NCI-H345 treated with DMSO at 0.1 percent for 48 hours (cell line): ENCODE measurements at regions not wholly inside any gene's neighbourhood (a gene's known extent, or its start where the extent isn't known, plus 50 kb on each side); places are given as distances from the start of the nearest gene placed in this dataset.

Experiments used
- DNase-seq: peaks from one replicate; lab custom pipeline; 2025; ENCODE audit not compliant: unreplicated experiment; lab: John Stamatoyannopoulos, UW

DNA sequence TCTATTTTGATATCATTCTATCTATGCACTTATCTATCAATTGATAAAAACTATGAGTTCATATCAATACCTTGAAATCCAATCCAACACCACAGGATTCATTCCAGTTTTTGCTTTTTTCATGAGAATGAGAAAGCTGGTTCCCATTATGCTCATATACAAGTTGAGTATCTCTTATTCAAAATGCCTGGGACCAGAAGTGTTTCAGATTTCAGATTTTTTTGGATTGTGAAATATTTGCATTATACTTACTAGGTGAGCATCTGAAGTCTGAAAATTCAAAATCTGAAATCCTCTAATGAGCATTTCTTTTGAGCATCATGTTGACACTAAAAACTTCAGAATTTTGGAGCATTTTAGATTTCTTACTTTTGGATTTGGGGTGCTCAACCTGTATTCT, 67.8 kb upstream of the DCBLD2 start:
- no peak for DNase-seq

GRCh38 chr3:98968824-98969223, 67.3 kb upstream of the DCBLD2 start:
- DNase-seq, result no peak

GRCh38 chr3:98968347-98968746, 66.9 kb upstream of the DCBLD2 start:
- DNase-seq, result no peak

DNA sequence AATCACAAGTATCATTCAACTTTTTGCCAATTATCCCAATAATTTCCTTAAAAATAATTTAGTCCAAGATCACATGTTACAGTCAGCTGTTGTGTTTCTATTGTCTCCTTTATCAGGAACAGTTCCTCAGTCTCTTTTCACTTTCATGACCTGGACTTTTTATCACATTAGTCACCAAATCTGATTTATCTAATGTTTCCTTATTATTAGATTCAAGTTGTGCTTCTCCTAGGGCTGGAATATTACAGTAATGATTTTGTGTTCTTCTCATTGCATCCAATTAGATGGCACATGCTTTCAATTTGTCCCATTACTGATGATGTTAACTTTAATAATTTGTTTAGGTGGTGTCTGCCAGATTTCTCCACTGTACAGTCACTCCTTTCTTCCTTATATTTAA, 66.3 kb upstream of the DCBLD2 start:
- no peak for DNase-seq

- DNase-seq, result no peak
Observed at GRCh38 chr3:98966862-98967546, 65.5 kb upstream of the DCBLD2 start.

GRCh38 chr3:98966434-98966833, 64.9 kb upstream of the DCBLD2 start:
- no peak for DNase-seq

- DNase-seq, result no peak
Observed at GRCh38 chr3:98964784-98965183, 63.3 kb upstream of the DCBLD2 start.

DNA sequence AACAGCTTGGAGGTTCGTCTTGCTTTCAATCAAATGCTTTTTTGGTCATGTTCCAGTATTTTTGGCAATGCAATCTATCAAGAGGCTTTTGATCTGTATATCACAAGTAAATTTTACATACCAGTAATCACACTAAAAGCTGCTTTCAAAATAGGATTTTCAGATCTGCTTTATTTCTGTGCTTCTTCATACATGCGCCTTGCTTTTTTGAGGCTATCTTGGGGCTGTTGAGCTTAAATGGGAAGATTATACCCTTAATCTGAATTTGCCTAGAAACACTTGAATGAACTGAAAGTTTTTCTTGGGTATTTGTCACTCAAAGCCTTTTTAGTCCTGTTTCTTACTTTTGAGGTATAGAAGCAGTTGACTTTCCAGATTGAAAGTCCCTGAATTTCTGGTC, 62.1 kb upstream of the DCBLD2 start:
- DNase-seq, result no peak

- DNase-seq, result no peak
Observed at GRCh38 chr3:98962951-98963350, 61.5 kb upstream of the DCBLD2 start.

GRCh38 chr3:98962189-98962930, 60.9 kb upstream of the DCBLD2 start:
- no peak for DNase-seq

GRCh38 chr3:98961161-98962155, 60.0 kb upstream of the DCBLD2 start:
- DNase-seq, result no peak

DNA sequence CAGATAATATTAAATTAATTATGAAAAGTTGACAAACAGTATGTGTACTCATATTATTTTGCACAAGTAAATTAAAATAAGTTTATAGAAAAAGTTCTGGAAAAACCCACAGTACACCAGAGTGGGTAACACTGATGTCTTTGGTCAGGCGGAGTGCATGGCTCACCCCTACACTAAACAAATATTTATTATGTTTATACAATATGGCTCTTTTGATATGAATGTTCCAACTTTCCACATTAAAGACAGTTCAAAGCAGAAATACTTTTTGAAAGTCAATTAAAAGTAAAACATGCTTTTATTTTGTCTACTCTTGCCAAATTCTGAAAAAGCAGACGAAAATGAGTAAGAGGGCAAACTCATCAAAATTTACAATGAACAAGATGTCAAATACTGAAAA, 56.2 kb upstream of the DCBLD2 start:
- no peak for DNase-seq

DNA sequence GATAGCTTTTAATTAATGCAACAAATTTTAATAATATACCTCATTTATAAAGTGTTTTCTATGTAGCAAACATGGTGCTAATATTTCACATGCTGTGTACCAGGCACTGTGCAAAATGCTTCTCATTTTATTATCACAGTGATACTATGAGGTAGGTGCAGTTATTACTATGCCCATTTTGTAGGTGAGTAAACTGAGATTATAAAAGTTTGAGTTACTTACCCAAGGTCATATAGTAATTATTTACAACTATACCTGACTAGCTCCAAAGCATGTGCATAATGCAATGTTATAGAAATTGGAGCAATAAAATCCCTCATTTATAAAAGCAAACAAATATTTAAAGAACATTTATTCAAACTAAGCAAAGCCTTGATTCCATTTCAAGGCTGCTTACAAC, 54.5 kb upstream of the DCBLD2 start:
- DNase-seq, result no peak

GRCh38 chr3:98954791-98955604, 53.5 kb upstream of the DCBLD2 start:
- no peak for DNase-seq

DNA sequence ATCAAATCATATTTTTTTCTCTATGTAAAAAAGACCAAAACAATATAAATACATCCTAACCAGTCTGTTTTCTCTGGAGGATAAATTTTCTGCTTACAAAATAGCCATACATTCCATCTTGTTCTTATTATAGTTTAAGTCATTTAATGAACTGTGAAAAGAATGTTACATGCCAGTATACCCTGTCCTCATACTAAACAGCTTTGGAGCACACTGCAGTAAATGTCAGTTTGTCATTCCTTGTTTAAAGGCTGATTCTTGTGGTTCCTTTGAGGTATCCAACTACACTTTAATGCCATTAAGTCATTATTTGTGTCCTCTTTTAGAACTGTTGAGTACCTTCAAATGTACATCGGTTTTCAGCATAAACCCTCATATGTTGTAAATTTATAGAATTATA, 52.7 kb upstream of the DCBLD2 start:
- DNase-seq, result no peak

DNA sequence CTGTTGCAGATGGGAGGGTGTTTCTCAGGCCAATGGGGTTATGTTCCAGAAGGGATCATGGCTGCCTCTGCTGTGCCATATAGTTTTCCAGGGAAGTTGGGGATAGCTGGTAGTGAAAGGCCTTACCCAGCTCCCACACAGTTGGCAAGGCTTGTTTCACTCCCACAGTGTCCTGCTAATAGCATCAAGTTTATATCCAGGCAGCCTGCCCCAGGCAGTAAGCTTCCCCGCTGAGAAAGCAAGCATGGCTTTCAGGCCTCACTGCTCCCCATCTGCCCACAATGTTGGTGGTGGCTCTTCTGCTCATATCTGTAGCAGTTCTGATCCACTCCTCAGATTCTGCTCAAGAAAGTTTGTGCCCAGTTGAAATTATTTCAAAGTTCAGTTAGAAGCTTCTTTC, 50.9 kb upstream of the DCBLD2 start:
- no peak for DNase-seq
